ENCODE measurements at regions not wholly inside any gene's neighbourhood (a gene's known extent, or its start where the extent isn't known, plus 50 kb on each side); places are given as distances from the start of the nearest gene placed in this dataset.
A peak's percentile ranks its signal among the peaks of the same experiment; 100 is the strongest.

- 0 out of 2 replicates have a peak, but pooled peaks have one; percentile 12 for TF ChIP-seq CTCF (IDR thresholded peaks at IDR 0.05; ENCODE audit: borderline replicate concordance, insufficient read depth, low read depth, low read length)
- H3K4me3 ChIP-seq (ENCODE audit: low read depth, low read length), result no peak overlapping the region
Measured at GRCh38 chr1:72557446-72558049, 275.2 kb upstream of the NEGR1 start.

GRCh38 chr1:72547412-72547811 lies 265.1 kb upstream of the NEGR1 start:
- H3K4me3 ChIP-seq (ENCODE audit: low read depth, low read length), result no peak overlapping the region
- TF ChIP-seq CTCF (IDR thresholded peaks at IDR 0.05; ENCODE audit: borderline replicate concordance, insufficient read depth, low read depth, low read length), result no peak

- H3K4me3 ChIP-seq (ENCODE audit: low read depth, low read length), result no peak overlapping the region
- TF ChIP-seq CTCF (IDR thresholded peaks at IDR 0.05; ENCODE audit: borderline replicate concordance, insufficient read depth, low read depth, low read length), result no peak
Measured at GRCh38 chr1:72540674-72541073, 258.3 kb upstream of the NEGR1 start.

GRCh38 chr1:72535470-72535869 lies 253.1 kb upstream of the NEGR1 start:
- no peak for TF ChIP-seq CTCF (IDR thresholded peaks at IDR 0.05; ENCODE audit: borderline replicate concordance, insufficient read depth, low read depth, low read length)

GRCh38 chr1:72530646-72531045 lies 248.3 kb upstream of the NEGR1 start:
- no peak for TF ChIP-seq CTCF (IDR thresholded peaks at IDR 0.05; ENCODE audit: borderline replicate concordance, insufficient read depth, low read depth, low read length)
- H3K4me3 ChIP-seq (ENCODE audit: low read depth, low read length), result no peak overlapping the region

More at GRCh38 chr1:72535470-72535869, 253.1 kb upstream of the NEGR1 start:
- no peak overlapping the region for H3K4me3 ChIP-seq (ENCODE audit: low read depth, low read length)

- no peak overlapping the region for H3K4me3 ChIP-seq (ENCODE audit: low read depth, low read length)
- TF ChIP-seq CTCF (IDR thresholded peaks at IDR 0.05; ENCODE audit: borderline replicate concordance, insufficient read depth, low read depth, low read length), result no peak
Measured at GRCh38 chr1:72526926-72527325, 244.6 kb upstream of the NEGR1 start.

- no peak for TF ChIP-seq CTCF (IDR thresholded peaks at IDR 0.05; ENCODE audit: borderline replicate concordance, insufficient read depth, low read depth, low read length)
Measured at GRCh38 chr1:72524021-72524420, 241.7 kb upstream of the NEGR1 start.

More at GRCh38 chr1:72524021-72524420, 241.7 kb upstream of the NEGR1 start:
- no peak overlapping the region for H3K4me3 ChIP-seq (ENCODE audit: low read depth, low read length)

All from GM12875 (cell line).